IMR-90 (cell line): ENCODE measurements at regions not wholly inside any gene's neighbourhood (a gene's known extent, or its start where the extent isn't known, plus 50 kb on each side); places are given as distances from the start of the nearest gene placed in this dataset.

Experiments used
- ATAC-seq: fragments of 200-7000 bp; cut with Tn5 transposase; 2 replicates; pipeline ENCODE4 v1.9.1; 2020; ENCODE audit warnings: low read depth, mild to moderate bottlenecking, moderate library complexity
- BruUV-seq: library from RNA; stranded (reverse); fragments of 400-500 nt; replicated peaks from 2 replicates; lab custom pipeline; 2021; lab: Mats Ljungman, UMichigan
- CTCF ChIA-PET: fragments of 300-600 bp; formaldehyde crosslinking; extraction: SDS; loops from one replicate; lab custom pipeline; 2021; ENCODE audit warnings: antibody characterized with exemption; lab: Yijun Ruan, JAX
- POLR2A ChIA-PET: fragments of 300-600 bp; sonication (Branson Sonifier 250); formaldehyde crosslinking; loops from one replicate; lab custom pipeline; 2022; ENCODE audit warnings: antibody characterized with exemption; ENCODE audit not compliant: unreplicated experiment; lab: Charles Lee
- DNase-seq: peaks from one replicate; pipeline ENCODE4 v3.0.0; 2013
- H2AFZ ChIP-seq: replicated peaks from 2 replicates; pipeline ENCODE3; 2013; ENCODE audit warnings: low read length, mild to moderate bottlenecking; ENCODE audit not compliant: poor library complexity
- H2AK5ac ChIP-seq: 2 replicates; pipeline ENCODE4 v1.6.1; 2013; ENCODE audit warnings: low read depth, low read length, inconsistent platforms
- H2AK9ac ChIP-seq: replicated peaks from 2 replicates; pipeline ENCODE3; 2013; ENCODE audit warnings: mild to moderate bottlenecking, low read depth, low read length, moderate library complexity; ENCODE audit not compliant: poor library complexity
- H2BK120ac ChIP-seq: 2 replicates; pipeline ENCODE4 v1.6.1; 2013; ENCODE audit warnings: low read depth, low read length, inconsistent platforms
- H2BK15ac ChIP-seq: 3 replicates; pipeline ENCODE4 v1.6.1; 2013; ENCODE audit warnings: low read depth, low read length, inconsistent platforms
- H2BK20ac ChIP-seq: 2 replicates; pipeline ENCODE4 v1.6.1; 2013; ENCODE audit warnings: low read depth, mild to moderate bottlenecking, inconsistent platforms, low read length, moderate library complexity
- H2BK5ac ChIP-seq: 2 replicates; pipeline ENCODE4 v1.6.1; 2013; ENCODE audit warnings: mild to moderate bottlenecking, low read depth, low read length, inconsistent platforms; ENCODE audit not compliant: poor library complexity, severe bottlenecking
- H3K14ac ChIP-seq: replicated peaks from 2 replicates; pipeline ENCODE4 v1.6.1; 2013; ENCODE audit warnings: low read depth, low read length, inconsistent platforms
- H3K18ac ChIP-seq: 2 replicates; pipeline ENCODE4 v1.6.1; 2013; ENCODE audit warnings: low read depth, low read length, control low read depth
- H3K23ac ChIP-seq: 2 replicates; pipeline ENCODE4 v1.6.1; 2013; ENCODE audit warnings: low read depth, low read length, inconsistent platforms
- H3K27ac ChIP-seq: 2 replicates; pipeline ENCODE4 v1.5.1; 2013; ENCODE audit warnings: mild to moderate bottlenecking, control low read depth, low read length; ENCODE audit not compliant: insufficient read depth
- H3K27me3 ChIP-seq: 2 replicates; pipeline ENCODE4 v1.6.1; 2013; ENCODE audit warnings: low read length; ENCODE audit not compliant: control insufficient read depth, insufficient read depth
- H3K36me3 ChIP-seq: 2 replicates; pipeline ENCODE4 v1.6.1; 2013; ENCODE audit warnings: low read length, mixed read lengths; ENCODE audit not compliant: control insufficient read depth, insufficient read depth
- H3K4ac ChIP-seq: 2 replicates; pipeline ENCODE4 v1.6.1; 2013; ENCODE audit warnings: low read depth, low read length, inconsistent platforms
- H3K4me1 ChIP-seq: 2 replicates; pipeline ENCODE4 v1.6.1; 2013; ENCODE audit warnings: low read length, mixed read lengths; ENCODE audit not compliant: control insufficient read depth, insufficient read depth
- H3K4me2 ChIP-seq: 2 replicates; pipeline ENCODE4 v1.6.1; 2013; ENCODE audit warnings: low read depth, mild to moderate bottlenecking, control low read depth, low read length, moderate library complexity
- H3K4me3 ChIP-seq: 2 replicates; pipeline ENCODE4 v1.5.1; 2013; ENCODE audit warnings: low read depth, mild to moderate bottlenecking, control low read depth, low read length, moderate library complexity; ENCODE audit not compliant: insufficient read depth
- H3K56ac ChIP-seq: 2 replicates; pipeline ENCODE4 v1.6.1; 2013; ENCODE audit warnings: low read length, inconsistent platforms; ENCODE audit not compliant: insufficient read depth; ENCODE audit errors: extremely low read depth
- H3K79me1 ChIP-seq, 2 experiments: 2 replicates each; pipeline ENCODE4 v1.6.1; 2013; ENCODE audit warnings: low read length in 2 of 2, inconsistent platforms in 1 of 2, low read depth in 1 of 2
- H3K9ac ChIP-seq: 2 replicates; pipeline ENCODE4 v1.6.1; 2013; ENCODE audit warnings: low read depth, low read length, control low read depth
- H3K9me1 ChIP-seq: 2 replicates; pipeline ENCODE4 v1.6.1; 2013; ENCODE audit warnings: low read length, inconsistent platforms; ENCODE audit not compliant: insufficient read depth
- H3K9me3 ChIP-seq: 2 replicates; pipeline ENCODE4 v1.6.1; 2013; ENCODE audit warnings: low read length; ENCODE audit not compliant: control insufficient read depth, insufficient read depth
- H4K20me1 ChIP-seq: 2 replicates; pipeline ENCODE4 v1.6.1; 2013; ENCODE audit warnings: low read length, inconsistent platforms; ENCODE audit not compliant: insufficient read depth
- H4K5ac ChIP-seq: 2 replicates; pipeline ENCODE4 v1.6.1; 2013; ENCODE audit warnings: mild to moderate bottlenecking, low read depth, low read length, control low read depth
- H4K8ac ChIP-seq, 2 experiments: 2 replicates each; pipeline ENCODE4 v1.6.1; 2013; ENCODE audit warnings: low read depth in 2 of 2, low read length in 2 of 2, control low read depth in 1 of 2, inconsistent platforms in 1 of 2
- H4K91ac ChIP-seq: 2 replicates; pipeline ENCODE4 v1.6.1; 2013; ENCODE audit warnings: low read depth, low read length, inconsistent platforms; ENCODE audit not compliant: insufficient read depth
- BHLHE40 ChIP-seq: fragments of 150-350 bp; IDR thresholded peaks from 2 replicates; pipeline ENCODE4 v1.6.1; 2016; ENCODE audit warnings: mild to moderate bottlenecking, low read depth, low read length
- CEBPB ChIP-seq: IDR thresholded peaks from 2 replicates; pipeline ENCODE4 v1.6.1; 2012; ENCODE audit warnings: low read depth, low read length, improper control_type of control experiment
- CHD1 ChIP-seq: IDR thresholded peaks from 2 replicates; pipeline ENCODE4 v1.6.1; 2012; ENCODE audit warnings: low read depth, low read length, improper control_type of control experiment
- CTCF ChIP-seq: conservative IDR thresholded peaks from 2 replicates; pipeline ENCODE4 v1.5.1; 2012; ENCODE audit warnings: mild to moderate bottlenecking, low read depth, low read length, improper control_type of control experiment
- ELK1 ChIP-seq: fragments of 150-350 bp; IDR thresholded peaks from 2 replicates; pipeline ENCODE4 v1.6.1; 2016; ENCODE audit warnings: low read depth, mild to moderate bottlenecking, low read length, moderate library complexity, borderline replicate concordance
- FOS ChIP-seq: fragments of 150-350 bp; IDR thresholded peaks from 2 replicates; pipeline ENCODE4 v1.6.1; 2016; ENCODE audit warnings: low read depth, low read length
- MAFK ChIP-seq: IDR thresholded peaks from 2 replicates; pipeline ENCODE4 v1.6.1; 2012; ENCODE audit warnings: low read depth, low read length, improper control_type of control experiment
- MAZ ChIP-seq: IDR thresholded peaks from 2 replicates; pipeline ENCODE4 v1.6.1; 2012; ENCODE audit warnings: low read depth, mild to moderate bottlenecking, low read length, improper control_type of control experiment, moderate library complexity, borderline replicate concordance
- MXI1 ChIP-seq: IDR thresholded peaks from 2 replicates; pipeline ENCODE4 v1.6.1; 2012; ENCODE audit warnings: low read depth, mild to moderate bottlenecking, low read length, moderate library complexity, borderline replicate concordance
- NFE2L2 ChIP-seq: fragments of 150-350 bp; IDR thresholded peaks from 2 replicates; pipeline ENCODE4 v1.6.1; 2016; ENCODE audit warnings: low read depth, mild to moderate bottlenecking, low read length
- POLR2A ChIP-seq: IDR thresholded peaks from 2 replicates; pipeline ENCODE4 v1.6.1; 2012; ENCODE audit warnings: mild to moderate bottlenecking, low read depth, low read length
- RAD21 ChIP-seq: IDR thresholded peaks from 2 replicates; pipeline ENCODE4 v1.6.1; 2012; ENCODE audit warnings: low read length, improper control_type of control experiment
- RCOR1 ChIP-seq: IDR thresholded peaks from 2 replicates; pipeline ENCODE4 v1.6.1; 2012; ENCODE audit warnings: mild to moderate bottlenecking, low read length, improper control_type of control experiment; ENCODE audit not compliant: insufficient replicate concordance
- RFX5 ChIP-seq: IDR thresholded peaks from 2 replicates; pipeline ENCODE4 v1.8.0; 2012; ENCODE audit warnings: low read depth, mild to moderate bottlenecking, low read length, moderate library complexity
- SMC3 ChIP-seq: fragments of 150-350 bp; IDR thresholded peaks from 2 replicates; pipeline ENCODE4 v1.6.1; 2016; ENCODE audit warnings: low read depth, mild to moderate bottlenecking, antibody characterized with exemption, low read length, moderate library complexity
- USF2 ChIP-seq: fragments of 150-350 bp; IDR thresholded peaks from 2 replicates; pipeline ENCODE4 v1.6.1; 2017; ENCODE audit warnings: mild to moderate bottlenecking, antibody characterized with exemption, low read length, low read depth
- WGBS, 2 experiments: methylation state at CpG; one replicate each; pipeline versions ENCODE4 v1.1.5 to v1.1.7; 2013; ENCODE audit warnings: missing lambda C conversion rate in 2 of 2; ENCODE audit not compliant: insufficient read length in 1 of 2; ENCODE audit errors: extremely low coverage in 2 of 2; 5-methylcytosine and 5-hydroxymethylcytosine counted together
- dilution Hi-C: fragments of 300-500 bp; cut with HindIII; formaldehyde crosslinking; loops from one replicate; pipeline ENCODE4 v1.14.3; 2018; ENCODE audit warnings: low sequenced_read_pairs; ENCODE audit not compliant: unreplicated experiment
- in situ Hi-C: fragments of 300-500 bp; cut with MboI; formaldehyde crosslinking; loops from 3 replicates; pipeline ENCODE4 v1.14.3; 2019; ENCODE audit warnings: low sequenced_read_pairs, inconsistent platforms, mixed read lengths
- intact Hi-C: fragments of 100-400 bp; cut with micrococcal nuclease; formaldehyde crosslinking; loops from 2 replicates; pipeline ENCODE4 v1.10.0; 2022

GRCh38 chr15:39360452-39360851 lies 220.4 kb upstream of the THBS1 start:
- Histone ChIP-seq H4K8ac (0 out of 4 replicates have a peak overlapping the region, but pooled peaks of 1 of the 2 experiments have one; percentile 17), H3K18ac (peak overlapping the region; percentile 31; the same call in 1 of the 2 replicates), H2BK20ac (peak overlapping the region; percentile 54; the same call in 1 of the 2 replicates), H2BK5ac (peak overlapping the region; percentile 16), H3K9ac (no peak overlapping the region), H3K27me3 (no peaks in the 10 kb centered on the region), H3K56ac (no peak overlapping the region), H3K4me1 (peaks cover 22% of the 10 kb centered on the region), H3K4ac (0 out of 2 replicates have a peak overlapping the region, but pooled peaks have one; percentile 18), H2AFZ (no peak overlapping the region), H3K4me3 (no peak overlapping the region), H3K9me3 (no peaks in the 10 kb centered on the region), H4K5ac (no peak overlapping the region), H3K14ac (peak overlapping the region; percentile 39), H3K79me1 (no peaks in the 10 kb centered on the region), H2AK9ac (no peak overlapping the region), H3K27ac (no peak overlapping the region), H3K23ac (no peak overlapping the region), H4K20me1 (no peaks in the 10 kb centered on the region), H2BK15ac (peak overlapping the region; percentile 68; the same call in 1 of the 3 replicates), H3K9me1 (peaks cover 11% of the 10 kb centered on the region), H3K4me2 (no peak overlapping the region), H2BK120ac (peak overlapping the region; percentile 38), H4K91ac (peak overlapping the region; percentile 58; the same call in 1 of the 2 replicates), H3K36me3 (no peaks in the 10 kb centered on the region), H2AK5ac (peak overlapping the region; percentile 81; the same call in 1 of the 2 replicates)
- CTCF ChIA-PET = no interaction called here
- intact Hi-C loops (loop anchor here (5.0 kb wide), 1 partner anchor 653 kb away; no protein-coding TSS in a partner anchor), dilution Hi-C loops (no loop called here), in situ Hi-C loops (no loop called here)
- no peak for ATAC-seq
- no peak for TF ChIP-seq NFE2L2
- no peak for TF ChIP-seq USF2
- no peak for TF ChIP-seq MXI1
- TF ChIP-seq MAZ = no peak
- TF ChIP-seq RFX5 = no peak
- no peak for TF ChIP-seq POLR2A
- TF ChIP-seq RAD21 = no peak
- TF ChIP-seq SMC3 = no peak
- TF ChIP-seq CEBPB = no peak
- no peak for TF ChIP-seq CTCF
- TF ChIP-seq FOS = no peak
- TF ChIP-seq MAFK = no peak
- TF ChIP-seq RCOR1 = no peak
- TF ChIP-seq ELK1 = no peak
- TF ChIP-seq BHLHE40 = no peak
- TF ChIP-seq CHD1 = no peak
- POLR2A ChIA-PET = interaction anchor here (0.7 kb wide), 1 partner anchor 220 kb away, joined by 3 read pairs; the partner anchor contains the start of gene THBS1
- no peak for DNase-seq
- WGBS, 2 experiments = 33% methylated on average over 1 of the region's 2 CpGs; no CpG with 5 or more reads in 1 of the 2 experiments
- no TSS peak for BruUV-seq
